GM19468 (cell line): ENCODE measurements at regions not wholly inside any gene's neighbourhood (a gene's known extent, or its start where the extent isn't known, plus 50 kb on each side); places are given as distances from the start of the nearest gene placed in this dataset.
"Not testable (repeated sequence)": the region's sequence is repeated elsewhere in the genome, so short reads cannot be mapped to it uniquely, and the experiment has no call there.

Experiments used
- ATAC-seq: cut with Tn5 transposase; IDR thresholded peaks from one replicate; pipeline ENCODE4 v1.9.1; 2021; ENCODE audit warnings: mild to moderate bottlenecking, moderate library complexity, moderate number of reproducible peaks; ENCODE audit not compliant: unreplicated experiment; ENCODE audit errors: extremely low read depth

GRCh38 chr13:54536112-54536511 is 1507.5 kb downstream of the OLFM4 start:
- ATAC-seq = no peak

DNA sequence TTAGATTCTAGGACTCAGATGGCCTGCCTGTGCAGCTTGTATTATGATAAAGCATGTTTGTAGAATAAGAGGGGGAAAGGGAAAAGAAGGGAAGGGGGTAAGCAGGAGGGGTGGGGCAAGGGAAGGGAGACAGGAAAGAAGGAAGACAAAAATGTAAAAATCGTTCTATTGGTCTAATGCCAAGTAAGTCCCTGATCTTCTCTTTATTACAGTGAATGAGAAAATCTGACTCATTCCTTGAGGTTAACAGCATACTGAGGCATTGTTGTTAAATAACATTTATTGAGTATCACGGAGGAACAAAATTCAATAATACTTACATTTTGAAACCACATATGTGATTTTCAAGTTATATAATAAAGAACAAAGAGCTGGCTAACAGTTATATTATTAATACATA is 1534.7 kb downstream of the OLFM4 start:
- no peak for ATAC-seq

DNA sequence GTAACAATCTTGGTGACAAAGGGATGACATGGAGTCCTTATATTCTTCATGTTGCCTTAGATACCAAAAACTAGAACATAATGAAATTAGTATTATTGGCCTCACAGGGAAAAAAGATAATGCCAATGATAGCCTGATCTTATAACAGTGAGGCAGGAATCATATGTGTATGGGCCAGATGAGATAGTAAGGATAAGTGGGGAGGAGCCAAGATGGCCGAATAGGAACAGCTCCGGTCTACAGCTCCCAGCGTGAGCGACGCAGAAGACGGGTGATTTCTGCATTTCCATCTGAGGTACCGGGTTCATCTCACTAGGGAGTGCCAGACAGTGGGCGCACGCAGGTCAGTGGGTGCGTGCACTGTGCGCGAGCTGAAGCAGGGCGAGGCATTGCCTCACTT is 1543.4 kb downstream of the OLFM4 start:
- ATAC-seq = not testable (repeated sequence)

- ATAC-seq = no peak
Measured at GRCh38 chr13:54573186-54573585, 1544.6 kb downstream of the OLFM4 start.

GRCh38 chr13:54574791-54575190 is 1546.2 kb downstream of the OLFM4 start:
- no peak for ATAC-seq

DNA sequence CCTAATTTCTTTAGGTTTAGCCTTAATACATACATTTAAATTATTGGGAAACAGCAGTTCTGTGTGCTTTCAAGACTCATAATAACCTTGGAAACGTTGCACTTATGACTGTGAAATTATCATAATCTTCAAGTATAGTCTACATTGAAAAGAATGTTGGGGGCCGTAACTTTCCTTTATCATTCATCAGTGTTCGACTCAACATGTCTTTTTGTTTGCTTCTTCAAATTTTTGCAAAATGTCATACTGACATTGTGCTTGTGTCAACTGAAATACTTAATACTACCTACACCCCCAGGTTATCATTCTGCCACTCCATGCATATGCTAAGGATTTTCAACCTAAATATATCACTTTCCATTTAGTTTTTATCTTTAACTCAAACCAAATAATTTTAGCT is 1562.9 kb downstream of the OLFM4 start:
- ATAC-seq = no peak

DNA sequence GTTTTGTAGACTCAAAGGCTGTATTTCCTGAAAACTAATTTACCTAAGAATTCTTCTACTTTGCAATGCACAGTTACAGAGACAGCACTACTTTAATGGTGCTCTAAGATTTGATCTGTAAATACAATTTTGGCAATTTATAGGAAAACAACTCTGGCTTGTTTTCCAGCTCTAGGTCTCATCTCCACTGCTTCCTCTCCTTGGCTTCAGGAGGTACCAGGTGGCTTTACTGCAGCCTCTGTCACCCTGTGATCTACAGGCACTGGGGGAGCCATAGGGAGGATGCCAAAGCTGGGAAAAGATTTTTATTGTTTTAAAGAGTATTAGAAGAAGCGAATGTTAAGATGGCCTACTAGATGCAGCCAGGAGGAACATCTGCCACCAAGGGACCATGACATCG is 1563.6 kb downstream of the OLFM4 start:
- ATAC-seq = no peak

DNA sequence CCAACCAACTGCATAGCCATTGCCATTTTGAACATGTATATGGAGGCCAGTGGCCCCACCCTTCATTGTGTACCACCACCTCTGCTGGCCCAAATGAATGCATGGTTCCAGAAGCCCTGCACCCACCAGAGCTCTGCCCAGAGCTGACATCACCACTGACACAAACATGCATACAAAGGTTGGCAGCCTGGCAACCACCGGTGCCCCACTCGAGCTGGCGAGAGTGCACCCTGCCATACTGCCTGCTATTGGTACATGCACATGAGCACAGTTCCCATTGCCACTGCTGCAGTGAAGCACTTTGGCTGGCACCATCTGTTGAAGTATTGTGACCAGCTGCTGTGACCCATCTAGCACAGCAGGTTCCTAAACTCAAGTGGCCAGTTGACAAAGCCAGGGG is 1564.9 kb downstream of the OLFM4 start:
- ATAC-seq = no peak

DNA sequence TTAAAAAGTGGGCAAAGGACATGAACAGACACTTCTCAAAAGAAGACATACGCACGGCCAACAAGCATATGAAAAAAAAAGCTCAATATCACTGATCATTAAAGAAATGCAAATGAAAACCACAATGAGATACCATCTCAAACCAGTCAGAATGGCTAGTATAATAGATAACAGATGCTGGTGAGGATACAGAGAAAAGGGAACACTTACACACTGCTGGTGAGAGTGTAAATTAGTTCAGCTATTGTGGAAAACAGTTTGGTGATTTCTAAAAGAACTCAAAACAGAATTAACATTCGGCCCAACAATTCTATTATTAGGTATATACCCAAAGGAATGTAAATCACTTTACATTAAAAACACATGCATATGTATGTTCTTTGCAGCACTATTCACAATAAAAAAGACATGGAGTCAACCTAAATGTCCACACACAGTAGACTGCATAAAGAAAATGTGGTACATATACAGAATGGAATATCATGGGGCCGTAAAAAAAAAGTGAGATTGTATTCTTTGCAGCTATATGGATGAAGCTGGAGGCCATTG is 1569.0 kb downstream of the OLFM4 start:
- ATAC-seq = no peak

DNA sequence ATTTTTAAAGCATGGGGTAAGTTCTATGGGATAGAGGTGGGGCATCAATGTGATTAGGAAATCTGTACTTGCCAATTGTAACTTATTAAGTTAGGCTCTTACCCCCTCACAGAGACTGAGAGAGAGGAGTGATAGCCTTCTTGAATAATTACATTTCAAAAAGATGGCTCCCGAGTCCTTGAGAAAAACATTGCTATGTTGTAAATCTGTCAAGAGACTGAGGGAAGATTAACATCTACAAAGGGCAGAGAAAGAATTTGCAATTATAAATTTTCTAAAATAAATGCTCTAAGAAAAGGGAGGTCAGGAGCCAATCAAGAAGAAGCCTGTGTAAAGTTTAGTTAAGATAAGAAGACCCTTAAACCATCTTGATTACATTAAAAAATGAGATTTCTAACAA is 1570.8 kb downstream of the OLFM4 start:
- no peak for ATAC-seq

- ATAC-seq = no peak
Measured at GRCh38 chr13:54606944-54607343, 1578.3 kb downstream of the OLFM4 start.

DNA sequence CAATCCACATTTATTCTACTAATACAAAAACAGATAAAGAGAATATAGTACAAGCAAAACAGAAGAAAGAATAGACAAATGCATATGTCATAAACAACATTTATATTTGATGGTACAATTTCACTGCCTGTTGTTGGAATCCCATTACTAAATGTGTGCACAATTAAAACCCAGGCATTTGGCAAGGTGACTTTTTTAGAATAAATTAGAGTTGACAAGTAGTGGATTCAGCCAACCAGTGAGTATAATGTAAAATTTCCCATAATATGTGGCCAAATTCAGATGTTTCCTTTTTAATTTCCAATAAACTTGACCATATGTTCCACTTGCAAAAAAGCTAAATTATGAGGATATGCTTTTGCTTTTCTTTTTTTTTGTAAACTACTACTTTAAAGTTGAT is 1578.8 kb downstream of the OLFM4 start:
- ATAC-seq = no peak

DNA sequence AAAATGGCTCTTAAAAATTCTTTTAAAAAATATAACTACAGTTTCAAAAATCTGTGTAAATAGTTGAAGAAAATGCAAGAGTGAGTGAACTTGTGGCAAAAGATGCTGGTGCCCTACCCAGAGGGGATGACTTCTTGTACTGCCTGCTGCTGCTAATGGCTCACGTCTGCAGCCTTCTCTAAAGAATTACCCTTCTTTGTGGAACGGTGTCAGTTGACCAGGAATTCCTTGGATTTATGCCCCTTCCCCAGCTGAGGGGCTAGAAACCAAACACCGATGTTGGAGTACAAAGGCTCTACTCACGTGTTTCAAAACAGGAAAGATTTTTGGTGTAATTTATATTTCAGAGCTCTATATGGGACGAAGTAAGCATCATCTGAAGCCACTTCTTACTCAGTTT is 1582.8 kb downstream of the OLFM4 start:
- no peak for ATAC-seq

DNA sequence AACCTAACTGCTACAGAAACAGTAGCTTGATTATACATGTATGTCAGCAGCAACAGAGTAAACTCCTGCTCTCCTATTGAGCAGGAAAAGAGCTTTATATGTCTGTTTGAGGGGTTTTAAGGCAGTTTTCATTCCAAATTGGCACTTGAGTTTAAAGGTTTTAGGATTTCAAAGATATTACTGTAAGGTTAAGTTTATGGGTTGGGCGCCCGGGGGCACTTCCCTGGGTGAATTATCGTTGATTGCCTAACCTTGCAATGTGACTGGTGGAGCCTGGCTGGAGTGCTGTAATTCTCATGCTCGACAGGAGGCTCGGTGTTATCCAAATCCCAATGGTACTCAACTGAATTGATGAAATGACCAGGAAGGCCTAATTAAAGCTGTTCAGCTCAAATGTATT is 1586.1 kb downstream of the OLFM4 start:
- no peak for ATAC-seq

- ATAC-seq = not testable (repeated sequence)
Measured at GRCh38 chr13:54626504-54626903, 1597.9 kb downstream of the OLFM4 start.

DNA sequence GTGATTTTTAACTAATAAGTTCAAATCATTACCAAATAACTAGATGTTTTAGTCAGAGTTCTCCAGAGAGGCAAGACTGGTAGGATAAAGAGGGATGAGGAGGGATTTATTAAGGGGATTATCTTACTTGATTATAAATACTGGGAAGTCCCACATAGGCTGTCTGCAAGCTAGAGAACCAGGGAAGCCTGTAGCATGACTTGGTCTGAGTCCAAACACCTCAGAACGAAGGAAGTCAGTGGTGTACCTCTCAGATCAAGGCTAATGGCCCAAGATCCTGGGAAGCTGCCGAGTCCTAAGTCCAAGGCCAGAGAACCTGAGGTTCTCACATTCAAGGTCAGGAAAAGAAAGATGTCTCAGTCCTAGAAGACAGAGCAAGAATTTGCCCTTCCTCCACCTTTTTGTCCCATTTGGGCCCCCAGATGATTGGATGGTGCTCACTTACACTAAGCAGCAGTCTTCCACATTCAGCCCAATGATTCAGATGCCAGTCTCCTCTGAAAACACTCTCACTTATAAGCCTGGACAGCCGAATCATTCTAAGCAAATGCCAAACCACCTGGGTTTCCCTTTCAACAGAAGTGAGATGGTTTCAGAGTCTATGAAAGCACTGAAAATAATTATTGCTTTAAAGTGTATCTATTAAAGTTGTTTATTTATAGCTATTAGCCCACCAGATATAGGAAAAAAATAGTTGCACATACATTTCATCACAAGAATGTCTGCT is 1599.2 kb downstream of the OLFM4 start:
- no peak for ATAC-seq

- ATAC-seq = no peak
Measured at GRCh38 chr13:54628383-54628782, 1599.8 kb downstream of the OLFM4 start.

GRCh38 chr13:54633456-54633855 is 1604.8 kb downstream of the OLFM4 start:
- no peak for ATAC-seq

DNA sequence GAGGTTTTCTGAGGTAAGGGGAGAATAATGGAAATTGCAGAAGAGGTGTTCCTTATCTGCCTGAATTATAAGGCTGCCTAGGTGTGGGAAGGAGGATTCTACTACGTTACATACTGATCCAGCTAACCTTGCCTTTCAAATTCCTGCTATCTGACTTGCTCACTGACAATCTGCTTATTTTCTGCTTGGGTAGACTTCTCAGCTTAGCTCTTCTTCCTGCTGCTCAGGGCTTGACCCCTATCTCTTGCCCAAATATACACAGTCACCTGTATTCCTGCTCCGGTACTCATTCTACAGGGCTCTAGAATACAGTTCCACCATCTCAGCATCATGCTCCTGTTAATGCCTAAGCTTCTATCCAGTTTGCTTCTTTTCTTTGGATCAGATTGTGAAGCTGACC is 1607.6 kb downstream of the OLFM4 start:
- ATAC-seq = no peak

DNA sequence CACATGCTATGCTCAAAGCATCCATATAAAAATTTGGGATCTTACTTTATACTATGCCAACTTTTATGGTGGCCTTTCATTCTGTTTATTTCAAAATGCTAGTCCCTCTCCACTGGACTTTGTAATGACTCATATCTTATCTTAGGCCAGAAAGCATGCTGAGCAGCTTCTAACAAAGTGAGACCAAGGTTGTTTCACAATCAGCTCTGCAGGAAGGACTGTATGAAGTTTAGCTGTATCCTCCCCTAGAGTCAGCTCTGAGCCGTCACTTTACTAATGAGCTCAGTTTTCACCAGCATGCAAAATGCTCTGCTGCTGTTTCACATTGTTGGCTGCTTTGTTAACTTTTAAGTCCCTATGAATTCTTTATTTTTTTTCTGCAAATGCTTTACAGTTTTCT is 1608.8 kb downstream of the OLFM4 start:
- ATAC-seq = no peak

DNA sequence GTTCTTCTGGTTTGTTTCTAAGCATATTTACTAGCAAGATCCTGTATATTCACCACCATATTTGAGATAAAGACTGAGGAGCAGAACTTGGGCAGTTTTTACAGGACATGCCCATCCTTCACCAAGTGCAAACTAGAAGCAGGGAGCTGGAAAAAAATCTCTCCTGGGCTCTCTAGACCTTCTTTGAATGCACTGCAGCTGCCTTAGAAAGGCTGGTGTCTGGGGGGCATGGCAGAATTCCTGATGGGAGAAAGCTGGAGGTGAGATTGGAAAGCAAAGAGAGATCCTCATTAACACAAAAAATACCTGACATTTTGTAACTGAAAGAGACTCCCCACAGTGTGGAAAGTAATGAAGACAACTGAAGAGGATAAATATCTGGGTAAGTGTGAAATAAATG is 1612.1 kb downstream of the OLFM4 start:
- ATAC-seq = no peak

DNA sequence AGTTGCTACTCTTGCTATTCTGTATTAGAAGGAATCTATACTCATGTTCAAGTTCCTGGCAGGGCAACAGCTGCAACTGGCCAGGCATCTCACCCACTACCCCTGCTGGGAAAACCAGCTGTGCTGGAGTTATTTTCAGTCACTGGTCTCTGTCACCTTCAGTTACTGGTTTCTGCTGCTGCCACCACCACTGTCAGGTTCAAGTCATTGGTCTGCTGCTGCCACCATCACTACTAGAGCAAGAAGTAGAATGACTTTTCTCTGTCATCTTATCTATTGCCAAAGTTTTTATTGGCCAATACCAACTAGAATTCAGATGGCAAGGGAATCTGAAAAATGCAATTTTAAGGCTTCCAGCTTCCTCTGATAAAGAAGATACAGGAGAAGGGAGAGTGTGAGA is 1615.2 kb downstream of the OLFM4 start:
- ATAC-seq = no peak
